Left cardiac atrium (tissue), 4 donors: ENCODE measurements at regions not wholly inside any gene's neighbourhood (a gene's known extent, or its start where the extent isn't known, plus 50 kb on each side); places are given as distances from the start of the nearest gene placed in this dataset.
"Not testable (repeated sequence)": the region's sequence is repeated elsewhere in the genome, so short reads cannot be mapped to it uniquely, and the experiment has no call there.

ENCODE experiments used
- ATAC-seq, 2 donors: fragments of 200-7000 bp; cut with Tn5 transposase; one replicate each; pipeline ENCODE4 v1.9.1; 2020; ENCODE audit warnings: mild to moderate bottlenecking in 2 of 2, moderate library complexity in 2 of 2
- DNase-seq: peaks from one replicate; pipeline ENCODE4 v3.0.0-alpha.2; 2020
- intact Hi-C, 2 donors: fragments of 100-400 bp; cut with DNase I; formaldehyde crosslinking; loops; one replicate each; pipeline versions ENCODE4 v1.14.1 to v1.15.1; 2022 to 2023
- donor health status: DM: no; HTN: yes; CAD: no.
- donor health status: DM: no; HTN: yes; CAD: no; lungs with severe emphysema.
- donor health status: DM: yes; HTN: yes; CAD: no.
- donor health status: Dilated cardiomyopathy.

DNA sequence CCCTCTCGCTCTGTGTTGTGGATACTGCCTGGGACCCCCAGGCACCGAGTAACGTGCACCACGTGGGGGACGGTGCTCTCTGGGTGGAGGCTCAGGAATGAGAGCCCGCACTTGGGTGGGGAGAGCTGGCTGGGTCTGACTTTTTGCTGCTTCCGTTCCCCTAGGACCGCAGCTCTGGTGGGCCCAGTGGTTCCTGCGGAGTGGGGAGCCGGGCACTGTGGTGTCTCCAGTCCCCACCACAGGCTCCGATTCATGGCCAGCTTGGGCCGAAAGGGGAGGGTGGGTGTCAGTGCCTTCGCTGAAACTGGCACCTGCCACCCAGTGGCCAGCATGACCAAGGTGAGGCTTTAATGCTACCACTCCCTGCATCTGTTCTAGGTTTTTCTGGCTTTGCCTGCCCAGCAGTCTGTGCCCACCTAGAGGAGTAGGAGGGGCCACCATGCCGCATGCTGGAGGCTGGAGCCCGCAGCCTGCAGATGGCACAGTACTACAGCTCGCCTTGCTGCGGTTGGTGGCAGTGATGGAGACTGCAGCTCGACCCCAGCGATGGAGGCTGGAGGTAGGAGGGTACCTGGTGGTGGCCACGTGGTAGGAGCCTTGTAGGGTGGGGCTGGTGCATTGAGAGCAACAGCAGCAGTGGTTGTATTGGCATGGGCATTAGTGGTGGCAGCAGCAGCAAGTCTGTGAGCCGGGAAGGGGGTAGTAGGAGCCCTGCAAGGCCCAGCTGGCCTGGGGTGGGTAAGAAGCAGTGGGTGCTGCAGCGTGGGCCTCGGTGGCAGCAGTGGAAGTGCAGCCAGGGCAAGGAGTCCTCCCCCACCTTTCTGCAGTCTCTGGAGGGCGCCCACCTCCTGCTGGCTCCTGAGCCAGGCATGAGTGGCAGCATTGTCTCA is 118.8 kb upstream of the VPREB1 start:
- intact Hi-C loops = no loop called here
- DNase-seq = no peak
- no peak for ATAC-seq

DNA sequence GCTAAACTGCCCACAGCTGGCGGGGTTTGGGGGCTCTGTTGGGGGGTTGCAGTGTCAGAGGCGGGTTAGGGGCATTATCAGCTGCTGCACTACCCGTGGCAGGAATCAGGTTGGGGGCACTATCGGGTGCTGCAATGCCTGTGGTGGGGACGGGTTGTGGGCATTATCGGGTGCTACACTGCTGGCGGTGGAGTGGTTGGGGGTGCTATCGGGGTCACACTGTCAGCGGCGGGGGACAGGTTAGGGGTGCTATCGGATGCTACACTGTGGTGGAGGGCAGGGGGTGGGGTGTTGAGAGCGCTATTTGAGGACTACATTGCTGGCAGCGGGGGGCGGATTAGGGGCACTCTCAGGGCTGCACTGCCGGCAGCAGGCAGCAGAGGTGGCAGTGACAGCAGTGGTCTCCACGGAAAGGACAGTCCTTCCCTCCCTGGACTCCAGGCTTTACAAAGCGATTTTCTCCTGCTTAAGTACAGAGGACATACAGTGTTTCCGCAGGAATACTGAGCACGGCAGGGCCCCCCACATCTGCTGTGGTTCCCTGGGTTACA is 119.5 kb upstream of the VPREB1 start:
- intact Hi-C loops = no loop called here
- no peak for ATAC-seq
- DNase-seq = no peak

DNA sequence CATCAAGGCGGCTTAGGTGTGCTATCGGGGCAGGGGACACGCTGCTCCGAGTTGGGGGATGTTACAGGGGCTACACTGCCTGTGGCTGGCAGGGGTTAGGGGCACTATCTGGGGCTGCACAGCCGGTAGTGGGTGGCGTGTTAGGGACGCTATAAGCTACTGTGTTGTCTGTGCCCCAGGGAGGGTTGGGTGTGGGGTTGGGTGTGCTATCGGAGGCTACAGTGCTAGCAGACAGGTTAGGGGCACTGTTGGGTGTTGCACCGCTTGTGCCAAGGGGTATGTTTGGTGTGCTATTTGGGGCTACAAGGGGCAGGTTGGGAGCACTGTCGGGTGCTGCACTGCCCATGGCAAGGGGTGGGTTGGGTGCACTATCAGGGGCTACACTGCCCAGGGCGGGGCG is 120.2 kb upstream of the VPREB1 start:
- ATAC-seq = no peak
- no peak for DNase-seq
- intact Hi-C loops = no loop called here

DNA sequence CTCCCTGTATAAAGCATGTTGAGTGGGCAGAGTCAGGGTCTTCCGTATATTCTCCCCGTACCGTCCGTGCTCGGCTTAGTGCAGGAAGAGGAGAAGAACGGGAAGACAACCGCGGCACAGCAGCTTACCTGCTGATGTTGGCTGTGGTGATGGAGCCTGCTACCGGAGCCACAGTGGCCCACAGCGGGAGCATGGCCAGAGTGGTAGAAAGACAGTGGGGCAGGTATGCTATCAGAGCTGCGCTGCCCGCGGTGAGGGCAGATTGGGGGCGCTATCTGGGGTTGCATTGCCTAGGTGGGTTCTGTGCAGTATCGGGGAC is 120.7 kb upstream of the VPREB1 start:
- no peak for ATAC-seq
- DNase-seq = no peak
- intact Hi-C loops = no loop called here

DNA sequence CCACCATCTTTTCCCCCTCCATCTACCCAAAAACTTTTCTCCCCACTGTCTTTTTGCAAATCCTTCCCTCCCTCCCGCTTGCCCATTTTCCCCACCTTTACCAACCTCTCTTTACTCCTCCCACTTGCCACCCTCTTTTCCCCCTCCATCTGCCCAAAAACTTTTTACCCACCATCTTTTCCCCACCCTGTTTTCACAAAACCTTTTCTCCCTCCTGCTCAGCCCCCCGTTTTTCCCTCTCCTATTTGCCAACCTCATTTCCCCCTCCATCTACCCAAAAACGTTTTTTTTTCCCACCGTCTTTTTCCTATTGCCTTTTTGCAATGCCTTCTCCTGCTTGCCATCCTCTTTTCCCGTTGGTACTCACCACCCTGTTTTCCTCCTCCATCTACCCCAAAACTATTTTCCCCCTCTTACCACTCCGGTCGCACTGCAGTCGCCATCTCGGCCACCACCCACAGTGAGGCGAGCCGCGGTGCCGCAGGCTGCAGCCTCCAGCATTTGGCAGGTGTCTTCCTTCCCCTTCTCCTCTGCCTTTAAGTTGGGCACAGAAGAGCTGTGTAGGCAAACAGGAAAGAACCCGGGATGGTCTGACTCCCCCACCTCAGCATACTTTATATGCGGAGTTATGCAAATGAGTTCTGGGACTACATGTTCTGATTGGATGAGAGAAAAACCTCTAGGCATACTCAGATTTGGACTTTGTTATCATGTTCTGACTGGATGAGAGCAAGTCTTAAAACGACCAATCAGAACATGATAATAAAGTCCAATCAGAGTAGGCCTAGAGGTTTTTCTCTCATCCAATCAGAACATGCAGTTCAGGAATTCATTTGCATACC is 121.2 kb upstream of the VPREB1 start:
- intact Hi-C loops = no loop called here
- ATAC-seq (no peak), DNase-seq (no peak)

DNA sequence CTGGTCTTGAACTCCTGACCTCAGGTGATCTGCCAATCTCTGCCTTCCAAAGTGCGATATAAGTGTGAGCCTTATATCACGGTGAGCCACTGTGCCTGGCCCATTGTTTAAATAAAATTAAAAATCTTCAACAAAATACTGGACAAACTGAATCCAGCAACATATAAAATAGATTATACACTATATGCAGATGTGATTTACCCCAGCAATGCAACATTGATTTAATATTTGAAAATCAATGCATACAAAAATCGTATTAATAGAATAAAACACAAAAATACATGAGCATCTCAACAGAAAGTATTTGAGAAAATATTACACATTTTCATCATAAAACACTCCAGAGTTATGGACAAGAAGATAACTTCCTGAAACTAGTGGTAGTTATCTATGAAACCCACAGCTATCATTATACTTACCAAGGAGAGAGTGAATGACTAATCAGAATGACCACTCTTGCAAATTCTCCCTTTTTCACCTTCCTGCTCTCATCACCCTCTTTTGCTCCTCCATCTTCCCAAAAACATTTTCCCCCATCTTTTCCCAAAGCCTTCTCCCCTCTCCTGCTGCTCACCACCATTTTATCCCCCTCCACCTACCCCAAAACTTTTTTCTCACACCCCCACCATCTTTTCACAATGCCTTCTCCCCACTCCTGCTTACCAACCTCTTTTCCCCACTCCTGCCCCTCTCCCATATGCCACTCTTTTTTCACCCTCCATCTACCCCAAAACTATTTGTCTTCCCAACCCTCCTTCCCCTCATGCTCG is 122.1 kb upstream of the VPREB1 start:
- no peak for ATAC-seq
- DNase-seq = no peak
- intact Hi-C loops = no loop called here

DNA sequence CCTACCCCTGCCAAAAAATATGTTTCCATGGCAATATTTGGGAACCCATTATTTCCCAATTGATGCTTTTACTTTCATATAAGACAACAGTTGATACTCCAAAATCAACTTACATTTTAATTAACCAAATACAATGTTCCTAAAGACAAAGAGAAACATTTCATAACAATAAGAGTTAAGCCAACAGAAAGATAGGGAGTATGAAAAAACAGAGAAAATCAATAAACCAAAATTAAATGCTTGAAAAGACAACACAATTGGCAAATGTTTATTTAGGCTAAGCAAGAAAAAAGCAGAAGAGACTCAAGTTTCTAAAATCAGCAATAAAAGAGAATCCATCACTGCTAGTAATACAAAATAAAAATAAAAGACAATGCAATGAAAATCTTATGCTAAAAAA is 123.1 kb upstream of the VPREB1 start:
- no peak for ATAC-seq
- intact Hi-C loops = no loop called here
- DNase-seq = no peak

DNA sequence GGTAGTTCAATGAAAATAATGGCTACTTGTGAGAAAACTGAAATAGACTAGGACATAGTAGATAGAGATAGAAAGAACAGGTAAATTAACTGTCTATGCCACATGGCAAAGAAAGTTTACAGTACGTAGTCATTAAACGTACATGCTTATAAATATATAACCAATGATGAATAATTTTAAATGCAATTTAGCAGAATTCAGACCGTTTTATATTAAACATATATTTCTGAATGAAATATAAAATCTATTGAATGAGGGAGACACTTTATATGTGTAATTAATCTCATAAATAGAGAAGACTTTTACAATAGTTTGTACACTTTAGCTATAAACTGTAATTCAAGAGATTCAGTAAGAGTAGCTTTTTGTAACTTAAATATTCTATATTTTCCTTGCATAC is 124.4 kb upstream of the VPREB1 start:
- no peak for DNase-seq
- no peak for ATAC-seq
- intact Hi-C loops = no loop called here

DNA sequence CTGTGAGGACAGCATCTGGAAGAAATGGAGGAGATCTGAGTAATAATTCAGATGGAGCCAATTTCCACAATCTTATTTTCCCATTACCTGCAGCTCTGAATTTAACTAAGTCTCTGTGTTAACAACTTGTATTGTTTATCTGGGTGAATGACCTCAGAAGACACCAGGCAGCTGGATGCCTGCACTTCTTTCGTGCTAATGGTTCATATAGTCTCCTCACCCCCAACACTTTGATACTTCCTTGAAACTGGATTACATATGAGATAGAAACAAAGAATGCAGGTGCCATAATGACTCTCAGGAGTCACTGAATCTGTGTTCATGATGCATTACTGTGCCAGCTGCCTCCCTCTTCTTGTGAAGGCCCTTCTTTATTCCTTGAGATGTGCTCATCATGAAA is 125.6 kb upstream of the VPREB1 start:
- intact Hi-C loops = no loop called here
- ATAC-seq = no peak
- DNase-seq = no peak

DNA sequence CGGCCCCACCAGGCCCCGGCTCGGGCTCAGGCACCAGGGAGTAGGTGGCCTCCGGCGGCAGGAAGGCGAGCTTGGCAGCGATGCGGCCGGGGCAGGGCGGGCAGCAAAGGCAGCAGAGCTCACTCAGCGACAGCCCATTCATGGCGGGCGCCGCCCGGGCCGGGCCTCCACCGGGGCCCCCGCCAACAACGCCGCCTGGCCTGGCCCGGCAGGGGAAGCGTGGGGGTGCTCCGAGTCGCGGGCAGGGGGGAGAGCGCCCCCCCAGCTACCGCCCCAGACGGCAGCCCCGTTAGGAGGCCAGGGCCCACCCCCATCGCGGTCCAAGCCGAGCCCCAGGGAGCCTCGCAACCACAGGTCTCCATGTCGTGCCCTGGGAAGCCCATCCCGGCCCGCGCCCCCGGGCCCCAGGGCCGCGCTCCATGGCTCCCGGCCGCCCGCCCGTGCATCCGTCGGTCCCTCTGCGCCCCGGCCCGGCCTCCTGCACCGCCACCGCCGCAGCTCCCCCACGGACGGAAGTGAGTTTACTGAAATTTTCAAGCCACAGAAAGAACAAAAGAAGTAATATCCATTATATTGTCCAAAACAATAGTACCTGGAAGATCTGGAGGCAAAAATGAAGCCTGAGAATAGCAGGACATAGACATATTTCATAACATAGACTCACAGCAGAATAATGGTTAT is 126.6 kb upstream of the VPREB1 start:
- DNase-seq, intact Hi-C loops, ATAC-seq: not testable (repeated sequence)

DNA sequence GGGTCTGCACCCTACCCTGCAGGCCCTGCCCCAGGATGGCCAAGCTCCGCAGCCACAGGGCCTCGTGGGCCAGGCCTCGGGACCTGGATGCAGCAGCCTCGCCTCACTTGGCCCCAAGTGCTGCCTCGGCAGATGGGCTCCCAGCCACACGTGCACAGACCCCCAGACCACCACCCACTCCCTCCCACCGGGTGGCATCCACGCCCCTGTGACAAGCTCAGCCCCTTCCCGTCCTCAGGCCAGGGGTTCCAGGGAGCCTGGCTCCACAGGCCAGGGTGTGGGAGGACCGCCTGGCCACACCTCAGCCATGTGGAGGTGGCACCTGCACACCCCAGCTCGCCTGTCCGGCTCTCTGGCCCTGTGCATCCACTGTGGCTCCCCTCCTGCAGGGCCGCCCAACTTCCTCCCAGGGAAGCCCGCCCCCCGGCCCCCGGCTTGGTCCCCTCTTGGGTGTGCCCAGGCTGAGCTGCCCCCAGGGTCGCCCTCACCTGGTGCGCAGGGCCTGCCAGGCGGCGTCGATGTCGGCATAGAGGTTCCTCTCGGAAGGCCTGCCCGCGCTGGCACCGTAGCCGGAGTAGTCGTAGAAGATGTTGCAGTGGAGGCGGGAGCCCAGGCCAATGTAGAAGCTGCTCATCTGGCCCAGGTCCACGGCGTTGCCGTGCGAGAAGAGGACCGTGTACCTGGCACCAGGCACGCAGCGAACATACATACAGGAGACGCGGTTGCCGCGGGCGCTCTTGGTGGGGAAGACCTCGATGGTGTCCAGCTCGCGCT is 127.4 kb upstream of the VPREB1 start:
- DNase-seq, intact Hi-C loops, ATAC-seq: not testable (repeated sequence)

DNA sequence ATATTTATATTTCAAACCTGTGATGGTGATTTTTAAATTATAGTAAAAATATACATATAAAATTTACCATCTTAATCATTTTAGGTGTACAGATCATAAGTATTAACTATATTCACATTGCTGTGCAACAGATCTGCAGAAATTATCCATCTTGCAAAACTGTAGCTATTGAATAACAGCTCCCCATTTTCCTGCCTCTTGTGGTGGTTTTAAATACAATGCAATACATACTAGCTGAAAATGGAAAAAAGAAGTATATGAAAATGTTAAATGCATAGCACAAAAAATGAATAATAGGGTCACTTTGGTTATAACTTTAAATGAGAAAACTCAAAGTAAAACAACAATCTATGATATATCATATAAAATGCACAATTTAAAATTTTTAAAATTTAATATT is 130.9 kb upstream of the VPREB1 start:
- no peak for ATAC-seq
- intact Hi-C loops = no loop called here
- no peak for DNase-seq

DNA sequence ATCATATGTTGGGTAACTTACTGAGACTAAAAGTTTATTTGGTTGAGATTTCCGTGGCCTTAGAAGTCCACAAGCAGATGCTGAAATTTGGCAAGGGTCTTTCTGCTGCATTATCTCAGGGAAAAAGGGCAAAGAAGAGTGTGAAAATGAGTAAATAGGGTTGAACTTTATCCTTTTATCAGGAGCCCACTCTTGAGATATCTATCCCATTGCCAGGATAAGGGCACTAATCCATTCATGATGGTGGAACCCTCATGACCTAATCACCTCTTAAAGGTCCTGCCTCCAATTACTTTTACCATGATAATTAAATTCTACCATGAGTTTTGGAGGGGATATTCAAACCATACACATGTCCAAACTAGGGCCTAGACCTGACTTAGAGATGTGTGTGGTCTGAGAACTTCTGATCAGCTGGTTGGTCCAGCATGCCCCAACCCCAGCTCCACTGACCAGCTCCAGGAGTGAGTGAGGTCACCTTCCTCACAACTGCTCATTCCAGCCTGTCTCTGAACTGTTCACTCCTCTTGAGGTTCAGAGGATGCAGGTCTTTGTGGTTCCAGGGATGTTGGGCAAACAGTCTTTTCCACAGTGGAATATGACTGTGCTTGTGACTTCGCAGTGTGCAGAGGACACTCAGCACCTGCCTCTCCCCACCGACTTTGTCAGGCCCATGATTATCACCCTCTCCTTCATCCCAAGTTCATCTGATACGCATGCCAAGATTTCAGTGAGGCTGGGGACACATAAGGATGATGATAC is 130.1 kb upstream of the TOP3B start:
- DNase-seq (no peak), ATAC-seq (no peak)
- intact Hi-C loops = no loop called here

DNA sequence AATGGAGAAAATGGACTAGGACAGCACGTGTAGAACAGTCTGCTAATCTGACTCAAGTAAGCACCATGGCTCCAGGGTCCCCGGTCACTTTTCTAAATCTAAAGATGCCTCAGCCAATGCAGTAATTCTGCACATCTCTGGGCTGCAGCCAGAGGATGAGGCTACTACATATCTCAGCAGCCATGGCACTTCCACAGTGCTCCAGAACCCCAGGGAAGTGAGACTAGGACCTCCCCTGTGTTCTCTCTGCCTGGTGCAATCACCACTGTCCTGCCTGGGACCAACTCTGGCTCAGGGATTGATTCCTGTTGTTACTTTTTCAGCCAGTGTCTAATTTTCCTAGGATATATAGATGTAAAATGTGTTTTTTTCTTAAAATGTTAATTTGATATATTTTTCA is 129.4 kb upstream of the TOP3B start:
- DNase-seq = no peak
- intact Hi-C loops = no loop called here
- no peak for ATAC-seq

DNA sequence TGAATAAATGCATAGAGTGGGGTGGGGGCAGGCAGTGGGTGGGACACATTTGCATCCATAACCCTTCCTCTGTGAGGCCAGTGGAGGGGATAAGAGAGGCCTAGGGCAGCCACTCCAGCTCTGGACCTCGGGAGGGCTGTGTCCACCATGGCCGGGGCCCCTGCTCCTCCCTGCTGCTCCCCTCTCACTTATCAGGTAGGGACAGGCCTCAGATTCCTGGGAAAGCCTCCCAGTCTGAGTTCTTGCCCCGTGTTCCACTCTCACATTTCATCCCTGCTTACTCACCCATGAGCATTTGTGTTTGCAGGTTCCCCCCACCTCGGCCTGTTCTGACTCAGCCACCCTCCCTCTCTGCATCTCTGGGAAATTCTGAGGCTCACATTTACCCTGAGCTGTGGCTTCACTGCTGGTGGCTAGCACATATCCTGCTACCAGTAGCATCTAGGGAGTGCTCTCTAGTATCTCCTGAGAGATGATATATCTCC is 128.7 kb upstream of the TOP3B start:
- ATAC-seq (peak; percentile 30 to 95), DNase-seq (no peak)
- intact Hi-C loops = no loop called here

DNA sequence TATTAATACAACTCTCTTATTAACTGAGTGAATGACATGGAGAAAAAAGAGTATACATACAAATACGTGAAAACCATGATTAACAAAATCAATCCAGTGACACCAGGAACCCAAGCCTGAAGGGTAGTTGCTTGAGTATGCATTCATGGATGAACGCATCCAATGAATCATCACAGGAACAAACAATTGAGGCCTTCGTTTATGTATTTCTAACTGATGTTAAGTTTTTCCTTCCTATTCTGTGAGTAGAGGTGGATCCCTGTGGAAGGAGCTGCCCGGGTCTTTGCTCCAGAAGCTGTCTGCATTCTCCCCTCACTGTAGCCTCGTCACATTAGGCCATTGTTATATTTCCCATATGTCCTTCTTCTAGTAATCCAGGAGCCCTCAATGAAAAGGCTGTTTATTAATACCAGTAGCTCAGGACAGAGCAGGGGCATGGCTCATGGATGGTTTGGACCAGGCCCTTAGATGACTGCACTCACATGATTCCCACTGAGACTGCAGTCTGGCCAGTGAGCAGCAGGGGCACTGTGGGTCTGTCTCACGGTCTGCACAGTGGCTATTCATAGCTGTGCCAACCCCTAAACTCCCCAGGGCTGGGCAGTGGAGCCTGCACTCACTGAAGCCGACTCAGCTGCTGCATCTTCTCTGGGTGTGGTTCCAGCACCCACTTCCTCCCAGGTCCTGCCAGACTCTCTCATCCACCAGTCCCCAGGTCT is 128.1 kb upstream of the TOP3B start:
- DNase-seq = peak; percentile 45
- peak; percentile 96 to 98 for ATAC-seq
- intact Hi-C loops = no loop called here
